Stomach (tissue), 8 donors: ENCODE measurements at regions not wholly inside any gene's neighbourhood (a gene's known extent, or its start where the extent isn't known, plus 50 kb on each side); places are given as distances from the start of the nearest gene placed in this dataset.

Experiments
- DNase-seq, 2 donors: peaks; one replicate each; pipeline versions ENCODE4 v3.0.0 to v3.0.0-alpha.2; 2013 to 2019
- H3K27ac ChIP-seq, 5 donors: fragments of 200-600 bp in 4 of 5; sonication (generic) in 4 of 5; one replicate each; pipeline ENCODE4 v1.5.1; 2013 to 2019; ENCODE audit warnings: mild to moderate bottlenecking in 1 of 5, moderate library complexity in 1 of 5
- H3K27me3 ChIP-seq, 3 donors: fragments of 200-600 bp; sonication (generic); one replicate each; pipeline ENCODE4 v1.5.1; 2017 to 2019; ENCODE audit warnings: mixed run types in 1 of 3
- H3K36me3 ChIP-seq, 4 donors: fragments of 200-600 bp; sonication (generic); 1 replicate in 3 of 4; 2 replicates in 1 of 4; pipeline ENCODE4 v1.5.1; 2016 to 2019
- H3K4me1 ChIP-seq, 4 donors: fragments of 200-600 bp; sonication (generic); one replicate each; pipeline ENCODE4 v1.5.1; 2016 to 2019
- H3K4me3 ChIP-seq, 4 donors: fragments of 200-600 bp; sonication (generic) in 3 of 4; one replicate each; pipeline ENCODE4 v1.5.1; 2016 to 2019; ENCODE audit warnings: mild to moderate bottlenecking in 1 of 4
- H3K9me3 ChIP-seq, 4 donors: fragments of 200-600 bp; sonication (generic); one replicate each; pipeline ENCODE4 v1.5.1; 2016 to 2019
- EP300 ChIP-seq: sonication (generic); formaldehyde crosslinking; IDR thresholded peaks from one replicate; pipeline ENCODE4 v1.6.1; 2017; ENCODE audit warnings: antibody characterized with exemption
- POLR2A ChIP-seq, 4 donors: fragments of 450-650 bp; IDR thresholded peaks; one replicate each; pipeline ENCODE4 v1.6.1; 2016; ENCODE audit warnings: antibody characterized with exemption in 4 of 4, control low read depth in 2 of 4, mild to moderate bottlenecking in 1 of 4, moderate library complexity in 1 of 4
- POLR2AphosphoS5 ChIP-seq, 3 donors: sonication (generic); formaldehyde crosslinking; IDR thresholded peaks; one replicate each; pipeline ENCODE4 v1.6.1; 2016; ENCODE audit warnings: antibody characterized with exemption in 3 of 3
- WGBS, 5 donors: extraction: QIAGEN DNeasy Blood & Tissue Kit in 3 of 5; methylation state at CpG; one replicate each; pipeline versions ENCODE4 v1.1.5 to v1.1.7; 2013 to 2018; 5-methylcytosine and 5-hydroxymethylcytosine counted together
- intact Hi-C: fragments of 100-400 bp; cut with DNase I; formaldehyde crosslinking; loops from one replicate; pipeline ENCODE4 v1.15.1; 2023; ENCODE audit warnings: low total_unique reads
- TF ChIP-seq, protein P1 (sequence below), 7 experiments: fragments of 450-650 bp in 4 of 7; fragments of 200-600 bp in 3 of 7; sonication (generic) in 3 of 7; IDR thresholded peaks; one replicate each; pipeline ENCODE4 v1.5.1; 2016 to 2019; ENCODE audit warnings: antibody characterized with exemption in 7 of 7, control low read depth in 2 of 7, mild to moderate bottlenecking in 1 of 7
- donor health status: healthy with polysubstance abuse.
- donor health status: Bipolar disorder and iron deficiency.
- donor health status: healthy.

GRCh38 chr11:91795139-91795887, 429.3 kb upstream of the FAT3 start:
- no peaks in the 10 kb centered on the region for H3K9me3 ChIP-seq
- H3K36me3 ChIP-seq = no peaks in the 10 kb centered on the region
- TF ChIP-seq, protein P1, sequence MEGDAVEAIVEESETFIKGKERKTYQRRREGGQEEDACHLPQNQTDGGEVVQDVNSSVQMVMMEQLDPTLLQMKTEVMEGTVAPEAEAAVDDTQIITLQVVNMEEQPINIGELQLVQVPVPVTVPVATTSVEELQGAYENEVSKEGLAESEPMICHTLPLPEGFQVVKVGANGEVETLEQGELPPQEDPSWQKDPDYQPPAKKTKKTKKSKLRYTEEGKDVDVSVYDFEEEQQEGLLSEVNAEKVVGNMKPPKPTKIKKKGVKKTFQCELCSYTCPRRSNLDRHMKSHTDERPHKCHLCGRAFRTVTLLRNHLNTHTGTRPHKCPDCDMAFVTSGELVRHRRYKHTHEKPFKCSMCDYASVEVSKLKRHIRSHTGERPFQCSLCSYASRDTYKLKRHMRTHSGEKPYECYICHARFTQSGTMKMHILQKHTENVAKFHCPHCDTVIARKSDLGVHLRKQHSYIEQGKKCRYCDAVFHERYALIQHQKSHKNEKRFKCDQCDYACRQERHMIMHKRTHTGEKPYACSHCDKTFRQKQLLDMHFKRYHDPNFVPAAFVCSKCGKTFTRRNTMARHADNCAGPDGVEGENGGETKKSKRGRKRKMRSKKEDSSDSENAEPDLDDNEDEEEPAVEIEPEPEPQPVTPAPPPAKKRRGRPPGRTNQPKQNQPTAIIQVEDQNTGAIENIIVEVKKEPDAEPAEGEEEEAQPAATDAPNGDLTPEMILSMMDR (IDR thresholded peaks at IDR 0.05) = no peak
- TF ChIP-seq POLR2A (IDR thresholded peaks at IDR 0.05) (no peak), POLR2AphosphoS5 (IDR thresholded peaks at IDR 0.05) (no peak), EP300 (no peak)
- peak overlapping the region in 3 of 5 donors; percentile 51 to 68 (median 58) for H3K27ac ChIP-seq
- no peak for DNase-seq
- intact Hi-C loops = no loop called here
- no peaks in the 10 kb centered on the region for H3K27me3 ChIP-seq
- no peak overlapping the region for H3K4me3 ChIP-seq
- WGBS, 5 donors = 20 to 44% (median 33%) methylated on average over 2 of the region's 2 CpGs
- H3K4me1 ChIP-seq = peaks cover 0 to 37% (median 16%) of the 10 kb centered on the region in 4 donors

DNA sequence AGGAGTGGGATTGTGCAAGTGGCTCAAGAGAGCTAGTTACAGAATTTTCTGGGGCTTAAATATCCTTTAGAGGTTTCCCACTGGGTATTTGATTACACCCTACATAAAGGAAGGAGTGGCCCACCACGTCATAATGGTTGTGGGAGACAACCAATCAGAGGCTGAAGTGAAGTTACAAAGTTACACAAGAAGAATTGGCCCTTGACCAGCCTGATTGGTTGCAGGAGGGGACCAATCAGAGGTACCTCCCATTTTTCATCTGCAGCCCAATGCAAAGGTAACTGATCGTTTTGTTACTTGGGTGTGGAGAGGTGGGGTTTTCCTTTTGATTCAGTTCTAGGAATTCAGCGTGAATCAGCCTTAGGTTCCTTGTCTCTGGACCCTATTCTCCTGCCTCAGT, 430.5 kb upstream of the FAT3 start:
- intact Hi-C loops = no loop called here
- DNase-seq = no peak
- Histone ChIP-seq H3K36me3 (no peaks in the 10 kb centered on the region), H3K4me3 (no peak overlapping the region), H3K9me3 (no peaks in the 10 kb centered on the region), H3K27me3 (no peaks in the 10 kb centered on the region), H3K27ac (peak overlapping the region in 4 of 5 donors; percentile 19 to 68 (median 38)), H3K4me1 (peaks cover 0 to 37% (median 16%) of the 10 kb centered on the region in 4 donors)
- TF ChIP-seq, protein P1 (IDR thresholded peaks at IDR 0.05) = no peak
- TF ChIP-seq EP300 = no peak
- TF ChIP-seq POLR2A (IDR thresholded peaks at IDR 0.05) = no peak
- no peak for TF ChIP-seq POLR2AphosphoS5 (IDR thresholded peaks at IDR 0.05)
- WGBS, 5 donors = 31 to 56% (median 38%) methylated on average over 3 of the region's 3 CpGs

DNA sequence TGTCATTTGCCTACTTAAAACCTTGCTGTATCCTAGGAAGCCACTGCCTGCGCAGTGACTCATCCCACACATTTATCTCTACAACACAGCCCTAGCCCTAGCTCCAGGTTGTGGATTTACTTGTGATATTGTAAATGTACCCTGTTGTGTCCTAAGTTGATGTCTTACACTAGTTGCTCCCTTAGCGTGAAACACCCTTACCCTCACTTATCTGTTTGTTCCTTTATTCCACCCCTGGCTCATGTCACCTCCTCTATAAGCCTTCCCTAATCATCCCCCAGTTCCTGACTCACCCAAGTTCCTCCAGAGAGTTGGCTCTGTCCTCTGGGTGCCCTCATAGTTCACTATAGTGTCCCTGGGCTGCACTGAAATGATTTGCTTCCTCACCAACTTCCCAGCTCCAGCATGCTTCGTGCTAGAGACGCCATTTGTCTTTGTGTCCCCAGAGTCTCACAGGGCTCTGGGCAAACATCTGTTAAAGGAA, 431.8 kb upstream of the FAT3 start:
- H3K4me3 ChIP-seq = no peak overlapping the region
- H3K4me1 ChIP-seq = peaks cover 0 to 37% (median 16%) of the 10 kb centered on the region in 4 donors
- H3K27me3 ChIP-seq = no peaks in the 10 kb centered on the region
- intact Hi-C loops = no loop called here
- WGBS, 5 donors = 74 to 91% (median 83%) methylated on average over 4 of the region's 4 CpGs
- no peaks in the 10 kb centered on the region for H3K9me3 ChIP-seq
- no peak for TF ChIP-seq EP300
- TF ChIP-seq POLR2AphosphoS5 (IDR thresholded peaks at IDR 0.05) = no peak
- TF ChIP-seq, protein P1 (IDR thresholded peaks at IDR 0.05) = no peak
- no peak for TF ChIP-seq POLR2A (IDR thresholded peaks at IDR 0.05)
- no peaks in the 10 kb centered on the region for H3K36me3 ChIP-seq
- H3K27ac ChIP-seq = no peak overlapping the region
- no peak for DNase-seq

DNA sequence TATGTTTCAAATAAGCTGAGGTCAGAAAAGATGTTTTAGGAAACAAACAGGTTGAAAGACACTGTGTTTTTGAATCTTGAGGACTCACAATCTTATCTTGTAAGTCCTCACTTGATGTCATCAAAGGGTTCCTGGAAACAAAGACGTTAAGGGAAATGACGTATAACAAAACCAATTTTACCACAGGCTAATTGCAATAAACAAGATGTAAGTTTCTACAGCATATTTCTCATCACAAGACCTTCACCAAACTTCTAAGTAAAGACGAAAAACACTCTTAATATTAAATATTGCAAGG, 433.5 kb upstream of the FAT3 start:
- TF ChIP-seq POLR2A (IDR thresholded peaks at IDR 0.05) (no peak), EP300 (no peak), POLR2AphosphoS5 (IDR thresholded peaks at IDR 0.05) (no peak)
- TF ChIP-seq, protein P1 (IDR thresholded peaks at IDR 0.05) = no peak
- WGBS, 5 donors = 65 to 77% (median 73%) methylated on average over 3 of the region's 3 CpGs
- intact Hi-C loops = no loop called here

More for the DNA sequence above, 433.5 kb upstream of the FAT3 start:
- no peak overlapping the region for H3K4me3 ChIP-seq
- H3K4me1 ChIP-seq = peaks cover 0 to 24% (median 13%) of the 10 kb centered on the region in 4 donors
- H3K27me3 ChIP-seq = no peaks in the 10 kb centered on the region
- H3K27ac ChIP-seq = no peak overlapping the region
- no peak for DNase-seq
- H3K36me3 ChIP-seq = no peaks in the 10 kb centered on the region
- H3K9me3 ChIP-seq = no peaks in the 10 kb centered on the region
